ENCODE measurements at regions not wholly inside any gene's neighbourhood (a gene's known extent, or its start where the extent isn't known, plus 50 kb on each side); places are given as distances from the start of the nearest gene placed in this dataset.

DNA sequence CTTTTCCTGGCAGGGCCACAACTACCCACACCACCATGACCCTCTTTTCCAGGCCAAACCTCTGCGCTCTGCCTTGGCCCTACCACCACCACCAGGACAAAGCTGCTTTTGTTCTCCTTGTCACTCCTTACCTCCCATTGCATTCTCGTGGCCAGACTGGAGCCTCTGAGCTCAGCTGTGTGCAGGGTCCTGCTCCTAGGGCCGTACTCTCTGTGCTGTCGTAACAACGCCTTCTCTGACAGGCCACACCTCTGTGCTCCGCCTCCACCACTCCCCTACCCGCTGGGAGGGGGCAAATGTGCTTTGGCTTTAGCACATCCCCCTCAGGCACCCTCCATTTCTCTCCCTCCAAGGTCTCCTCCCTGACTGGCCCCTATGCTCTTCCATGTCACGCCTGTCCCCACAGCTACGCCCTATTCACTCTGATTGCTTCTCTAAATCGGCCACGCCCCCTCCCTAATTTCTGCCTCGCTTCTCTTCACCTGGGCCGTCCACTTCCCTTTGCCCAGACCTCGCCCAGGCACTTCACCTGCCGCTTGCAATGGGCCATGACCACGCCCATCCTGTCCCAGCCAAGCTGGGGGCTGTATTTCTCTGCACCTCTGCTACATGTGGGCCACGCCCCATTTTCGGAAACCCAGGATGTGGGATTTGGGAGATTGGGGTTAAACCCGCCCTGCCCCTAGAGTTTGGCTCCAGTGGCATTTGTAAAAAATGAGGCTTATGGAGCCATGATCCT, 472.3 kb downstream of the KLF12 start:
- TF ChIP-seq ETV6 (CRISPR knock-in tag; IDR thresholded peaks at IDR 0.05) (no peak), FOXK1 (CRISPR knock-in tag; IDR thresholded peaks at IDR 0.05) (no peak), JUN (CRISPR knock-in tag; IDR thresholded peaks at IDR 0.05) (no peak)
- TF ChIP-seq, protein P1, sequence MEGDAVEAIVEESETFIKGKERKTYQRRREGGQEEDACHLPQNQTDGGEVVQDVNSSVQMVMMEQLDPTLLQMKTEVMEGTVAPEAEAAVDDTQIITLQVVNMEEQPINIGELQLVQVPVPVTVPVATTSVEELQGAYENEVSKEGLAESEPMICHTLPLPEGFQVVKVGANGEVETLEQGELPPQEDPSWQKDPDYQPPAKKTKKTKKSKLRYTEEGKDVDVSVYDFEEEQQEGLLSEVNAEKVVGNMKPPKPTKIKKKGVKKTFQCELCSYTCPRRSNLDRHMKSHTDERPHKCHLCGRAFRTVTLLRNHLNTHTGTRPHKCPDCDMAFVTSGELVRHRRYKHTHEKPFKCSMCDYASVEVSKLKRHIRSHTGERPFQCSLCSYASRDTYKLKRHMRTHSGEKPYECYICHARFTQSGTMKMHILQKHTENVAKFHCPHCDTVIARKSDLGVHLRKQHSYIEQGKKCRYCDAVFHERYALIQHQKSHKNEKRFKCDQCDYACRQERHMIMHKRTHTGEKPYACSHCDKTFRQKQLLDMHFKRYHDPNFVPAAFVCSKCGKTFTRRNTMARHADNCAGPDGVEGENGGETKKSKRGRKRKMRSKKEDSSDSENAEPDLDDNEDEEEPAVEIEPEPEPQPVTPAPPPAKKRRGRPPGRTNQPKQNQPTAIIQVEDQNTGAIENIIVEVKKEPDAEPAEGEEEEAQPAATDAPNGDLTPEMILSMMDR (IDR thresholded peaks at IDR 0.05), result no peak
- TF ChIP-seq, protein P2, sequence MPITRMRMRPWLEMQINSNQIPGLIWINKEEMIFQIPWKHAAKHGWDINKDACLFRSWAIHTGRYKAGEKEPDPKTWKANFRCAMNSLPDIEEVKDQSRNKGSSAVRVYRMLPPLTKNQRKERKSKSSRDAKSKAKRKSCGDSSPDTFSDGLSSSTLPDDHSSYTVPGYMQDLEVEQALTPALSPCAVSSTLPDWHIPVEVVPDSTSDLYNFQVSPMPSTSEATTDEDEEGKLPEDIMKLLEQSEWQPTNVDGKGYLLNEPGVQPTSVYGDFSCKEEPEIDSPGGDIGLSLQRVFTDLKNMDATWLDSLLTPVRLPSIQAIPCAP (CRISPR knock-in tag; IDR thresholded peaks at IDR 0.05), result no peak

Measured in WTC11 (cell line).